Fibroblast of skin of right biceps (primary cell): ENCODE measurements at regions not wholly inside any gene's neighbourhood (a gene's known extent, or its start where the extent isn't known, plus 50 kb on each side); places are given as distances from the start of the nearest gene placed in this dataset.
"Not testable (repeated sequence)": the region's sequence is repeated elsewhere in the genome, so short reads cannot be mapped to it uniquely, and the experiment has no call there.

Experiments used
- DNase-seq: peaks from one replicate; pipeline ENCODE4 v3.0.0-alpha.2; 2013

GRCh38 chr6:28658475-28659249 is 133.0 kb downstream of the GPX5 start:
- DNase-seq: no peak

GRCh38 chr6:28659250-28659566 is 133.5 kb downstream of the GPX5 start:
- no peak for DNase-seq

- DNase-seq: no peak
Measured at GRCh38 chr6:28661097-28661713, 135.5 kb downstream of the GPX5 start.

GRCh38 chr6:28664870-28665396 is 139.3 kb downstream of the GPX5 start:
- no peak for DNase-seq

GRCh38 chr6:28673417-28673786 is 147.7 kb downstream of the GPX5 start:
- no peak for DNase-seq

GRCh38 chr6:28673787-28674671 is 148.3 kb downstream of the GPX5 start:
- DNase-seq: peak; percentile 76

GRCh38 chr6:28675600-28675999 is 149.9 kb downstream of the GPX5 start:
- DNase-seq: no peak

- DNase-seq: no peak
Measured at GRCh38 chr6:28682542-28682941, 156.9 kb downstream of the GPX5 start.

GRCh38 chr6:28682956-28683685 is 157.4 kb downstream of the GPX5 start:
- DNase-seq: not testable (repeated sequence)

- DNase-seq: peak; percentile 54
Measured at GRCh38 chr6:28683945-28684538, 158.4 kb downstream of the GPX5 start.

- peak; percentile 3 for DNase-seq
Measured at GRCh38 chr6:28685960-28686359, 160.3 kb downstream of the GPX5 start.

GRCh38 chr6:28686446-28687027 is 160.9 kb downstream of the GPX5 start:
- DNase-seq: peak; percentile 63

GRCh38 chr6:28687309-28687981 is 161.8 kb downstream of the GPX5 start:
- not testable (repeated sequence) for DNase-seq

- DNase-seq: not testable (repeated sequence)
Measured at GRCh38 chr6:28691991-28692390, 166.3 kb downstream of the GPX5 start.

GRCh38 chr6:28693033-28693750 is 167.5 kb downstream of the GPX5 start:
- peak; percentile 35 for DNase-seq

GRCh38 chr6:28693751-28694443 is 168.2 kb downstream of the GPX5 start:
- no peak for DNase-seq

- DNase-seq: peak; percentile 52
Measured at GRCh38 chr6:28695715-28696114, 170.0 kb downstream of the GPX5 start.

GRCh38 chr6:28696167-28696566 is 170.5 kb downstream of the GPX5 start:
- DNase-seq: no peak

- DNase-seq: no peak
Measured at GRCh38 chr6:28696682-28697081, 171.0 kb downstream of the GPX5 start.
